ENCODE measurements at regions not wholly inside any gene's neighbourhood (a gene's known extent, or its start where the extent isn't known, plus 50 kb on each side); places are given as distances from the start of the nearest gene placed in this dataset.

DNA sequence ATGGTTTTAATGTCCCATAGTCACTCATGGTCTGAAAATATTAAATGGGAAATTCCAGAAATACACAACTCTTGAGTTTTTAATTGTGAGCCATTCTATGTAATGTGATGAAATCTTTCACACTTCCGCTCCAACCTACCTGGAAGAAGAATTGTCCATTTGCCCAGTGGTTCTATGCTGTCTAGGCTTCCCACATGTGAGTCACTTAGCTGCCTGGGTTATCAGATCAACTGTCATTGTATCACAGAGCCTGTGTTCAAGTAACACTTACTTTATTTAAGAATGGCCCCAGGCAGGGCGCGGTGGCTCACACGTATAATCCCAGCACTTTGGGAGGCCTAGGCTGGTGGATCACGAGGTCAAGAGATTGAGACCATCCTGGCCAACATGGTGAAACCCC lies 1450.5 kb downstream of the EFNB2 start:
- no peaks in the 10 kb centered on the region for H4K20me1 ChIP-seq (ENCODE audit: control insufficient read depth, insufficient read depth, low read depth, low read length)
- no peaks in the 10 kb centered on the region for H3K9me2 ChIP-seq (replicated peaks; ENCODE audit: control insufficient read depth, low read length)
- TF ChIP-seq, protein P1, sequence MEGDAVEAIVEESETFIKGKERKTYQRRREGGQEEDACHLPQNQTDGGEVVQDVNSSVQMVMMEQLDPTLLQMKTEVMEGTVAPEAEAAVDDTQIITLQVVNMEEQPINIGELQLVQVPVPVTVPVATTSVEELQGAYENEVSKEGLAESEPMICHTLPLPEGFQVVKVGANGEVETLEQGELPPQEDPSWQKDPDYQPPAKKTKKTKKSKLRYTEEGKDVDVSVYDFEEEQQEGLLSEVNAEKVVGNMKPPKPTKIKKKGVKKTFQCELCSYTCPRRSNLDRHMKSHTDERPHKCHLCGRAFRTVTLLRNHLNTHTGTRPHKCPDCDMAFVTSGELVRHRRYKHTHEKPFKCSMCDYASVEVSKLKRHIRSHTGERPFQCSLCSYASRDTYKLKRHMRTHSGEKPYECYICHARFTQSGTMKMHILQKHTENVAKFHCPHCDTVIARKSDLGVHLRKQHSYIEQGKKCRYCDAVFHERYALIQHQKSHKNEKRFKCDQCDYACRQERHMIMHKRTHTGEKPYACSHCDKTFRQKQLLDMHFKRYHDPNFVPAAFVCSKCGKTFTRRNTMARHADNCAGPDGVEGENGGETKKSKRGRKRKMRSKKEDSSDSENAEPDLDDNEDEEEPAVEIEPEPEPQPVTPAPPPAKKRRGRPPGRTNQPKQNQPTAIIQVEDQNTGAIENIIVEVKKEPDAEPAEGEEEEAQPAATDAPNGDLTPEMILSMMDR (IDR thresholded peaks at IDR 0.05; ENCODE audit: low read depth, low read length, poor library complexity, severe bottlenecking): no peak
- H3K9me3 ChIP-seq (ENCODE audit: control insufficient read depth, insufficient read depth, low read length): no peaks in the 10 kb centered on the region
- H3K27me3 ChIP-seq (ENCODE audit: control insufficient read depth, low read length): no peaks in the 10 kb centered on the region
- no peak overlapping the region for H3K4me3 ChIP-seq (ENCODE audit: low read length)
- H3K79me2 ChIP-seq (ENCODE audit: control insufficient read depth, low read length): no peaks in the 10 kb centered on the region
- no peak overlapping the region for H3K27ac ChIP-seq (ENCODE audit: low read depth, low read length)
- H3K4me1 ChIP-seq (ENCODE audit: control insufficient read depth, low read length): no peaks in the 10 kb centered on the region; the same call in 1 of the 2 replicates
- no peak overlapping the region for H3K4me2 ChIP-seq (ENCODE audit: low read length)
- H3F3A ChIP-seq (ENCODE audit: control insufficient read depth, insufficient read depth): no peaks in the 10 kb centered on the region
- H3K36me3 ChIP-seq (ENCODE audit: control insufficient read depth, low read length): no peaks in the 10 kb centered on the region

DNA sequence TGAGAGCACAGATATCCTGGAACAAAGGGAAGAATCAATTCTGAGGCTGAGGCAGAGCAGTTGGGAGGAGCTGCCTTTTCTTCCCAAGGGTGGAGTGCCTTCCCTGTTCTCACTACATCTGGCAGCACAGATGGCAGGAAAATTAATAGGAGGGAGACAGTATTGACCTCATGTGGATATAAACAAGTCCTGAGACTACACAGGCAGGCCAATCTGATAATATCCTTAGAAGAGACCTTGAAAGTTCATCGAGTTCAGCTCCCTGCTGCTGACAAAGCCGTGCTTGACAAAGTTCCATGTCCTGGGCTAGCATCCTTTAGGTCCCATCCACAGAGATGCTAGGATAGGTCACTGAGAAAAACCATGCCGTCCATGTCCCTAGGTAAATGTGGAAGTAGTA lies 1451.5 kb downstream of the EFNB2 start:
- no peaks in the 10 kb centered on the region for H3K9me2 ChIP-seq (replicated peaks; ENCODE audit: control insufficient read depth, low read length)
- H3K36me3 ChIP-seq (ENCODE audit: control insufficient read depth, low read length): no peaks in the 10 kb centered on the region
- no peak overlapping the region for H3K27ac ChIP-seq (ENCODE audit: low read depth, low read length)
- H3K9me3 ChIP-seq (ENCODE audit: control insufficient read depth, insufficient read depth, low read length): no peaks in the 10 kb centered on the region
- TF ChIP-seq EZH2phosphoT487 (IDR thresholded peaks at IDR 0.05; ENCODE audit: borderline replicate concordance, low read length): no peak
- TF ChIP-seq, protein P1 (IDR thresholded peaks at IDR 0.05; ENCODE audit: low read depth, low read length, poor library complexity, severe bottlenecking): no peak
- H3F3A ChIP-seq (ENCODE audit: control insufficient read depth, insufficient read depth): no peaks in the 10 kb centered on the region
- H3K4me1 ChIP-seq (ENCODE audit: control insufficient read depth, low read length): no peaks in the 10 kb centered on the region; the same call in 1 of the 2 replicates
- no peak overlapping the region for H3K4me2 ChIP-seq (ENCODE audit: low read length)
- no peak overlapping the region for H3K4me3 ChIP-seq (ENCODE audit: low read length)
- H3K79me2 ChIP-seq (ENCODE audit: control insufficient read depth, low read length): no peaks in the 10 kb centered on the region
- H4K20me1 ChIP-seq (ENCODE audit: control insufficient read depth, insufficient read depth, low read depth, low read length): no peaks in the 10 kb centered on the region
- H3K27me3 ChIP-seq (ENCODE audit: control insufficient read depth, low read length): no peaks in the 10 kb centered on the region

- Histone ChIP-seq H4K20me1 (ENCODE audit: control insufficient read depth, insufficient read depth, low read depth, low read length) (no peaks in the 10 kb centered on the region), H3K36me3 (ENCODE audit: control insufficient read depth, low read length) (no peaks in the 10 kb centered on the region), H3K9me2 (replicated peaks; ENCODE audit: control insufficient read depth, low read length) (no peaks in the 10 kb centered on the region), H3K4me3 (ENCODE audit: low read length) (no peak overlapping the region), H3K79me2 (ENCODE audit: control insufficient read depth, low read length) (no peaks in the 10 kb centered on the region), H3K27me3 (ENCODE audit: control insufficient read depth, low read length) (no peaks in the 10 kb centered on the region), H3K4me1 (ENCODE audit: control insufficient read depth, low read length) (no peaks in the 10 kb centered on the region), H3K9me3 (ENCODE audit: control insufficient read depth, insufficient read depth, low read length) (no peaks in the 10 kb centered on the region), H3K4me2 (ENCODE audit: low read length) (no peak overlapping the region), H3K27ac (ENCODE audit: low read depth, low read length) (no peak overlapping the region), H3F3A (ENCODE audit: control insufficient read depth, insufficient read depth) (no peaks in the 10 kb centered on the region)
- TF ChIP-seq EZH2phosphoT487 (IDR thresholded peaks at IDR 0.05; ENCODE audit: borderline replicate concordance, low read length): no peak
- TF ChIP-seq, protein P1 (IDR thresholded peaks at IDR 0.05; ENCODE audit: low read depth, low read length, poor library complexity, severe bottlenecking): no peak
These were observed 1460.7 kb downstream of the EFNB2 start for GRCh38 chr13:105074755-105075154.

GRCh38 chr13:105073041-105073440 lies 1462.4 kb downstream of the EFNB2 start:
- no peaks in the 10 kb centered on the region for H3K9me2 ChIP-seq (replicated peaks; ENCODE audit: control insufficient read depth, low read length)
- H3K4me3 ChIP-seq (ENCODE audit: low read length): no peak overlapping the region
- H3K27ac ChIP-seq (ENCODE audit: low read depth, low read length): no peak overlapping the region
- no peaks in the 10 kb centered on the region for H4K20me1 ChIP-seq (ENCODE audit: control insufficient read depth, insufficient read depth, low read depth, low read length)
- H3K36me3 ChIP-seq (ENCODE audit: control insufficient read depth, low read length): no peaks in the 10 kb centered on the region
- H3K27me3 ChIP-seq (ENCODE audit: control insufficient read depth, low read length): no peaks in the 10 kb centered on the region
- TF ChIP-seq, protein P1 (IDR thresholded peaks at IDR 0.05; ENCODE audit: low read depth, low read length, poor library complexity, severe bottlenecking): no peak
- H3F3A ChIP-seq (ENCODE audit: control insufficient read depth, insufficient read depth): no peaks in the 10 kb centered on the region
- H3K4me1 ChIP-seq (ENCODE audit: control insufficient read depth, low read length): no peaks in the 10 kb centered on the region
- H3K4me2 ChIP-seq (ENCODE audit: low read length): no peak overlapping the region
- H3K9me3 ChIP-seq (ENCODE audit: control insufficient read depth, insufficient read depth, low read length): no peaks in the 10 kb centered on the region
- H3K79me2 ChIP-seq (ENCODE audit: control insufficient read depth, low read length): no peaks in the 10 kb centered on the region
